Tibial nerve (tissue), 4 donors: ENCODE measurements at regions not wholly inside any gene's neighbourhood (a gene's known extent, or its start where the extent isn't known, plus 50 kb on each side); places are given as distances from the start of the nearest gene placed in this dataset.

Experiments
- CTCF ChIP-seq, 5 experiments: fragments of 200-600 bp in 3 of 5; fragments of 450-650 bp in 2 of 5; sonication (generic) in 3 of 5; IDR thresholded peaks; one replicate each; pipeline ENCODE4 v1.5.1; 2016 to 2019; ENCODE audit warnings: antibody characterized with exemption in 5 of 5, mild to moderate bottlenecking in 3 of 5, moderate library complexity in 2 of 5
- EP300 ChIP-seq, 2 donors: sonication (generic); formaldehyde crosslinking; IDR thresholded peaks; one replicate each; pipeline ENCODE4 v1.6.1; 2017; ENCODE audit warnings: antibody characterized with exemption in 2 of 2, mild to moderate bottlenecking in 1 of 2
- POLR2A ChIP-seq, 2 donors: fragments of 450-650 bp; IDR thresholded peaks; one replicate each; pipeline ENCODE4 v1.6.1; 2017; ENCODE audit warnings: antibody characterized with exemption in 2 of 2, mild to moderate bottlenecking in 2 of 2, moderate library complexity in 2 of 2

GRCh38 chr7:81079746-81080145 lies 160.9 kb upstream of the SEMA3C start:
- no peak for TF ChIP-seq CTCF (IDR thresholded peaks at IDR 0.05)
- TF ChIP-seq EP300 (IDR thresholded peaks at IDR 0.05) = no peak
- TF ChIP-seq POLR2A (IDR thresholded peaks at IDR 0.05) = no peak
